HCT116 (cell line): ENCODE measurements at regions not wholly inside any gene's neighbourhood (a gene's known extent, or its start where the extent isn't known, plus 50 kb on each side); places are given as distances from the start of the nearest gene placed in this dataset.

Experiments
- ATAC-seq: fragments of 200-7000 bp; cut with Tn5 transposase; 2 replicates; pipeline ENCODE4 v1.9.1; 2020; ENCODE audit warnings: mild to moderate bottlenecking, moderate library complexity
- BruUV-seq: library from RNA; stranded (reverse); fragments of 400-500 nt; replicated peaks from 2 replicates; lab custom pipeline; 2021; lab: Mats Ljungman, UMichigan
- CTCF ChIA-PET: fragments of 300-600 bp; sonication (Branson Sonifier 250); formaldehyde crosslinking; loops from one replicate; lab custom pipeline; 2021; ENCODE audit warnings: antibody characterized with exemption; lab: Charles Lee
- POLR2A ChIA-PET: fragments of 300-600, 350-600 bp; sonication (Branson Sonifier 250); formaldehyde crosslinking; loops from one replicate; lab custom pipeline; 2021; ENCODE audit warnings: antibody characterized with exemption; lab: Charles Lee
- RAD21 ChIA-PET, 2 experiments: fragments of 300-600 bp; sonication (Branson Sonifier 250); formaldehyde crosslinking; loops; one replicate each; lab custom pipeline; 2023; ENCODE audit warnings: low total read pairs in 2 of 2; ENCODE audit not compliant: uncharacterized antibody in 2 of 2, unreplicated experiment in 2 of 2, low non-redundant PET in 1 of 2; lab: Charles Lee
- DNase-seq: peaks from one replicate; pipeline ENCODE4 v3.0.0-alpha.2; 2010; ENCODE audit warnings: low read depth, low spot score
- H2AFZ ChIP-seq: fragments of 200-600 bp; shearing (Covaris generic), sonication (generic); 2 replicates; pipeline ENCODE4 v1.6.1; 2017; ENCODE audit warnings: low read depth, mixed run types, mixed read lengths, antibody characterized with exemption, low read length; ENCODE audit not compliant: poor library complexity, severe bottlenecking
- H3K27ac ChIP-seq: 2 replicates; pipeline ENCODE4 v1.5.1; 2012; ENCODE audit warnings: low read depth, low read length
- H3K27me3 ChIP-seq: fragments of 200-600 bp; sonication (generic); 2 replicates; pipeline ENCODE4 v1.6.1; 2016; ENCODE audit warnings: mixed run types, low read length, mixed read lengths; ENCODE audit not compliant: insufficient read depth
- H3K36me3 ChIP-seq, 2 experiments: fragments of 200-500 bp in 1 of 2; fragments of 200-600 bp in 1 of 2; sonication (Bioruptor generic) in 1 of 2; sonication (generic) in 1 of 2; 2 replicates each; pipeline versions ENCODE4 v1.5.1 to v1.6.1; 2014 to 2016; ENCODE audit warnings: low read length in 2 of 2, inconsistent platforms in 1 of 2, mixed read lengths in 1 of 2, mixed run types in 1 of 2; ENCODE audit not compliant: insufficient read depth in 2 of 2, control insufficient read depth in 1 of 2
- H3K4me1 ChIP-seq, 2 experiments: fragments of 200-600 bp in 1 of 2; sonication (generic) in 1 of 2; 2 replicates each; pipeline versions ENCODE4 v1.5.1 to v1.6.1; 2012 to 2017; ENCODE audit warnings: low read length in 2 of 2, inconsistent platforms in 1 of 2, mild to moderate bottlenecking in 1 of 2, mixed read lengths in 1 of 2, mixed run types in 1 of 2, moderate library complexity in 1 of 2; ENCODE audit not compliant: insufficient read depth in 2 of 2, control insufficient read depth in 1 of 2
- H3K4me2 ChIP-seq: fragments of 200-600 bp; sonication (generic); 2 replicates; pipeline ENCODE4 v1.6.1; 2017; ENCODE audit warnings: mixed run types, low read length, mixed read lengths
- H3K4me3 ChIP-seq, 2 experiments: fragments of 200-600 bp in 1 of 2; sonication (generic) in 1 of 2; replicated peaks in 1 of 2; 2 replicates each; pipeline ENCODE4 v1.5.1; 2011 to 2016; ENCODE audit warnings: low read length in 2 of 2, control low read depth in 1 of 2, low read depth in 1 of 2, mild to moderate bottlenecking in 1 of 2, mixed read lengths in 1 of 2, mixed run types in 1 of 2
- H3K79me2 ChIP-seq: fragments of 200-600 bp; sonication (generic); 2 replicates; pipeline ENCODE4 v1.6.1; 2017; ENCODE audit warnings: mild to moderate bottlenecking, mixed run types, low read length, moderate library complexity, mixed read lengths; ENCODE audit not compliant: insufficient read depth
- H3K9ac ChIP-seq: fragments of 200-600 bp; sonication (generic); 2 replicates; pipeline ENCODE4 v1.6.1; 2016; ENCODE audit warnings: low read length, mixed read lengths
- H3K9me2 ChIP-seq: fragments of 200-600 bp; sonication (generic), shearing (Covaris generic); 2 replicates; pipeline ENCODE4 v1.6.1; 2017; ENCODE audit warnings: mixed run types, mild to moderate bottlenecking, moderate library complexity; ENCODE audit not compliant: insufficient read depth
- H3K9me3 ChIP-seq, 2 experiments: fragments of 200-500 bp in 1 of 2; fragments of 200-600 bp in 1 of 2; sonication (Bioruptor generic) in 1 of 2; sonication (generic) in 1 of 2; 2 replicates each; pipeline ENCODE4 v1.6.1; 2014 to 2017; ENCODE audit warnings: low read length in 2 of 2, mixed read lengths in 2 of 2, inconsistent platforms in 1 of 2, low read depth in 1 of 2, mild to moderate bottlenecking in 1 of 2, mixed run types in 1 of 2, moderate library complexity in 1 of 2; ENCODE audit not compliant: control insufficient read depth in 1 of 2, insufficient read depth in 1 of 2
- H4K20me1 ChIP-seq: fragments of 200-600 bp; sonication (generic), shearing (Covaris generic); 2 replicates; pipeline ENCODE4 v1.6.1; 2017; ENCODE audit warnings: mixed run types, mild to moderate bottlenecking, moderate library complexity; ENCODE audit not compliant: insufficient read depth
- CEBPB ChIP-seq: IDR thresholded peaks from 2 replicates; pipeline ENCODE4 v1.6.1; 2012; ENCODE audit warnings: low read depth
- CTCF ChIP-seq, 3 experiments: fragments of 200-600 bp in 1 of 3; sonication (generic) in 1 of 3; IDR thresholded peaks in 2 of 3; conservative IDR thresholded peaks in 1 of 3; 2 replicates each; pipeline ENCODE4 v1.5.1; 2012 to 2017; ENCODE audit warnings: low read depth in 2 of 3, low read length in 2 of 3, antibody characterized with exemption in 1 of 3, borderline replicate concordance in 1 of 3, control low read depth in 1 of 3, mild to moderate bottlenecking in 1 of 3, mixed read lengths in 1 of 3, mixed run types in 1 of 3, moderate library complexity in 1 of 3; ENCODE audit not compliant: insufficient read depth in 1 of 3
- EGR1 ChIP-seq: IDR thresholded peaks from 2 replicates; pipeline ENCODE4 v1.6.1; 2012; ENCODE audit warnings: low read depth
- FOSL1 ChIP-seq: IDR thresholded peaks from 2 replicates; pipeline ENCODE4 v1.6.1; 2012; ENCODE audit warnings: low read depth
- JUND ChIP-seq: IDR thresholded peaks from 2 replicates; pipeline ENCODE4 v1.6.1; 2012
- POLR2AphosphoS5 ChIP-seq: IDR thresholded peaks from 2 replicates; pipeline ENCODE4 v1.6.1; 2011; ENCODE audit warnings: mild to moderate bottlenecking, low read depth, low read length, moderate library complexity
- RAD21 ChIP-seq: IDR thresholded peaks from 2 replicates; pipeline ENCODE4 v1.6.1; 2012; ENCODE audit warnings: low read depth, mild to moderate bottlenecking
- REST ChIP-seq: IDR thresholded peaks from 2 replicates; pipeline ENCODE4 v1.6.1; 2012; ENCODE audit warnings: low read depth
- SIN3A ChIP-seq: IDR thresholded peaks from 2 replicates; pipeline ENCODE4 v1.6.1; 2012; ENCODE audit warnings: low read depth
- SRF ChIP-seq: IDR thresholded peaks from 2 replicates; pipeline ENCODE4 v1.6.1; 2012; ENCODE audit warnings: low read depth
- TCF7L2 ChIP-seq: IDR thresholded peaks from 2 replicates; pipeline ENCODE4 v1.7.0; 2011; ENCODE audit warnings: borderline replicate concordance, inconsistent platforms; ENCODE audit not compliant: insufficient read depth, insufficient read length; ENCODE audit errors: extremely low read depth
- ZFX ChIP-seq: fragments of 450-650 bp; IDR thresholded peaks from 2 replicates; pipeline ENCODE4 v1.6.1; 2017
- intact Hi-C: fragments of 100-400 bp; cut with micrococcal nuclease; formaldehyde crosslinking; loops from 2 replicates; pipeline ENCODE4 v1.10.0; 2022
- TF ChIP-seq, protein P1 (sequence below): IDR thresholded peaks from 2 replicates; pipeline ENCODE4 v1.6.1; 2012
- TF ChIP-seq, protein P2 (sequence below): IDR thresholded peaks from 2 replicates; pipeline ENCODE4 v1.6.1; 2011; ENCODE audit warnings: mild to moderate bottlenecking, low read length, moderate library complexity; ENCODE audit not compliant: insufficient replicate concordance; ENCODE audit errors: extremely low read depth

GRCh38 chr3:137083332-137083731, 125.5 kb downstream of the IL20RB start (continued):
- TF ChIP-seq CTCF (IDR thresholded peaks at IDR 0.05 in 2 of 3, conservative IDR thresholded peaks at IDR 0.05 in 1 of 3; ENCODE audit: borderline replicate concordance in 1 of 3, insufficient read depth in 1 of 3, low read depth in 2 of 3, low read length in 2 of 3): no peak
- no peak for TF ChIP-seq REST
- TF ChIP-seq, protein P1, sequence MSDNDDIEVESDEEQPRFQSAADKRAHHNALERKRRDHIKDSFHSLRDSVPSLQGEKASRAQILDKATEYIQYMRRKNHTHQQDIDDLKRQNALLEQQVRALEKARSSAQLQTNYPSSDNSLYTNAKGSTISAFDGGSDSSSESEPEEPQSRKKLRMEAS: no peak
- no peak for TF ChIP-seq TCF7L2
- no peak for TF ChIP-seq JUND

DNA sequence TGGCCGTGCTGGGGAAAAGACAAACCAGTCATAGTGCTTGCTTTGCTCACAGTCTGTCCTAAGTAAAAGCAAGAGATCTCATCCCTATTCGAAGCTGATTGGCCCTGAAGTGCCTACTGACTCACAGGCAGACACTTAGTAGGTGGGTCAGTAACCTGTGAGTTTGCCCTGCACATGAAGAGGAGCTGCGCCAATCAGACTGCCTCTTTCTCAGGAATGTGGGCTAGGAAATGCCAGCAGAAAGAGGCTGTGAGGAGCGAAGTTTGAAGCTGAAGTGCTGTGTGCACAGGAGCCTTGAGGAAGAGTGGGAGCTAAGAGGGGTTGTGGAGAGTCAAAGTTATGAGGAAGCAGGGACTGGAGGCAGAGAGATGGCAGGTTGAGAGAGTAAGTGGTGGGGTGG, 126.8 kb downstream of the IL20RB start:
- H3K27ac ChIP-seq: no peak overlapping the region
- no peak overlapping the region for H3K9ac ChIP-seq
- no peak overlapping the region for H2AFZ ChIP-seq
- ATAC-seq (no peak), DNase-seq (no peak)
- no peak overlapping the region for H3K4me2 ChIP-seq
- CTCF ChIA-PET: no interaction called here
- H3K4me3 ChIP-seq: no peak overlapping the region
- no TSS peak for BruUV-seq
- RAD21 ChIA-PET: no interaction called here
- intact Hi-C loops: no loop called here
- H3K36me3 ChIP-seq: no peaks in the 10 kb centered on the region
- H3K4me1 ChIP-seq: no peaks in the 10 kb centered on the region
- no peaks in the 10 kb centered on the region for H3K9me2 ChIP-seq
- peaks cover 76% of the 10 kb centered on the region for H3K27me3 ChIP-seq
- H3K9me3 ChIP-seq: no peaks in the 10 kb centered on the region
- no peaks in the 10 kb centered on the region for H3K79me2 ChIP-seq
- no peaks in the 10 kb centered on the region for H4K20me1 ChIP-seq
- POLR2A ChIA-PET: no interaction called here
- TF ChIP-seq TCF7L2 (no peak), EGR1 (no peak), SRF (no peak), RAD21 (no peak), POLR2AphosphoS5 (no peak), FOSL1 (no peak), REST (no peak), ZFX (no peak), CEBPB (no peak), SIN3A (no peak)
- TF ChIP-seq, protein P2, sequence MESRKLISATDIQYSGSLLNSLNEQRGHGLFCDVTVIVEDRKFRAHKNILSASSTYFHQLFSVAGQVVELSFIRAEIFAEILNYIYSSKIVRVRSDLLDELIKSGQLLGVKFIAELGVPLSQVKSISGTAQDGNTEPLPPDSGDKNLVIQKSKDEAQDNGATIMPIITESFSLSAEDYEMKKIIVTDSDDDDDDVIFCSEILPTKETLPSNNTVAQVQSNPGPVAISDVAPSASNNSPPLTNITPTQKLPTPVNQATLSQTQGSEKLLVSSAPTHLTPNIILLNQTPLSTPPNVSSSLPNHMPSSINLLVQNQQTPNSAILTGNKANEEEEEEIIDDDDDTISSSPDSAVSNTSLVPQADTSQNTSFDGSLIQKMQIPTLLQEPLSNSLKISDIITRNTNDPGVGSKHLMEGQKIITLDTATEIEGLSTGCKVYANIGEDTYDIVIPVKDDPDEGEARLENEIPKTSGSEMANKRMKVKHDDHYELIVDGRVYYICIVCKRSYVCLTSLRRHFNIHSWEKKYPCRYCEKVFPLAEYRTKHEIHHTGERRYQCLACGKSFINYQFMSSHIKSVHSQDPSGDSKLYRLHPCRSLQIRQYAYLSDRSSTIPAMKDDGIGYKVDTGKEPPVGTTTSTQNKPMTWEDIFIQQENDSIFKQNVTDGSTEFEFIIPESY: no peak
